GM21423 (cell line): ENCODE measurements at regions not wholly inside any gene's neighbourhood (a gene's known extent, or its start where the extent isn't known, plus 50 kb on each side); places are given as distances from the start of the nearest gene placed in this dataset.
"Not testable (repeated sequence)": the region's sequence is repeated elsewhere in the genome, so short reads cannot be mapped to it uniquely, and the experiment has no call there.

ENCODE experiments used
- ATAC-seq: cut with Tn5 transposase; IDR thresholded peaks from one replicate; pipeline ENCODE4 v1.9.1; 2021; ENCODE audit warnings: mild to moderate bottlenecking, moderate library complexity; ENCODE audit not compliant: unreplicated experiment

- ATAC-seq = no peak
Measured at GRCh38 chr13:50720861-50721671, 122.4 kb downstream of the DLEU7 start.

- no peak for ATAC-seq
Measured at GRCh38 chr13:50721672-50721992, 121.9 kb downstream of the DLEU7 start.

GRCh38 chr13:50722440-50723125 is 120.9 kb downstream of the DLEU7 start:
- ATAC-seq = no peak

- no peak for ATAC-seq
Measured at GRCh38 chr13:50724438-50724837, 119.1 kb downstream of the DLEU7 start.

- ATAC-seq = no peak
Measured at GRCh38 chr13:50724913-50725312, 118.6 kb downstream of the DLEU7 start.

- no peak for ATAC-seq
Measured at GRCh38 chr13:50726164-50726563, 117.3 kb downstream of the DLEU7 start.

- ATAC-seq = no peak
Measured at GRCh38 chr13:50729177-50729576, 114.3 kb downstream of the DLEU7 start.

GRCh38 chr13:50730496-50731351 is 112.8 kb downstream of the DLEU7 start:
- ATAC-seq = no peak

GRCh38 chr13:50731400-50731799 is 112.1 kb downstream of the DLEU7 start:
- no peak for ATAC-seq

GRCh38 chr13:50732712-50733111 is 110.8 kb downstream of the DLEU7 start:
- no peak for ATAC-seq

GRCh38 chr13:50733392-50733791 is 110.1 kb downstream of the DLEU7 start:
- no peak for ATAC-seq

- ATAC-seq = no peak
Measured at GRCh38 chr13:50735071-50735470, 108.4 kb downstream of the DLEU7 start.

- ATAC-seq = no peak
Measured at GRCh38 chr13:50740052-50740741, 103.3 kb downstream of the DLEU7 start.

- no peak for ATAC-seq
Measured at GRCh38 chr13:50742353-50742752, 101.1 kb downstream of the DLEU7 start.

- ATAC-seq = no peak
Measured at GRCh38 chr13:50742968-50743367, 100.5 kb downstream of the DLEU7 start.

GRCh38 chr13:50744116-50744660 is 99.3 kb downstream of the DLEU7 start:
- no peak for ATAC-seq

- ATAC-seq = no peak
Measured at GRCh38 chr13:50745542-50746115, 97.9 kb downstream of the DLEU7 start.

GRCh38 chr13:50747737-50748350 is 95.6 kb downstream of the DLEU7 start:
- ATAC-seq = no peak

- ATAC-seq = not testable (repeated sequence)
Measured at GRCh38 chr13:50753221-50753620, 90.3 kb downstream of the DLEU7 start.
